Activated CD4-positive, alpha-beta T cell treated with anti-CD3 and anti-CD28 coated beads, Interleukin-2, amount 10 ng/mL, durations not matched to agents 7 days and 5 days (primary cell): ENCODE measurements at regions not wholly inside any gene's neighbourhood (a gene's known extent, or its start where the extent isn't known, plus 50 kb on each side); places are given as distances from the start of the nearest gene placed in this dataset.

Experiments used
- CTCF ChIA-PET: fragments of 350-600 bp; sonication (Branson Sonifier 250); formaldehyde crosslinking; loops from one replicate; lab custom pipeline; 2021; ENCODE audit warnings: antibody characterized with exemption; lab: Charles Lee
- POLR2A ChIA-PET: fragments of 350-600 bp; sonication (Branson Sonifier 250); formaldehyde crosslinking; loops from one replicate; lab custom pipeline; 2021; ENCODE audit warnings: antibody characterized with exemption; lab: Charles Lee
- DNase-seq: peaks from one replicate; pipeline ENCODE4 v3.0.0-alpha.2; 2020
- H3K27ac Mint-ChIP-seq: one replicate; pipeline ENCODE4 v1.8.0; 2021; ENCODE audit warnings: mild to moderate bottlenecking, moderate library complexity, mixed read lengths
- H3K27me3 Mint-ChIP-seq: one replicate; pipeline ENCODE4 v1.8.0; 2021; ENCODE audit warnings: mixed read lengths
- H3K36me3 Mint-ChIP-seq: one replicate; pipeline ENCODE4 v1.8.0; 2021; ENCODE audit warnings: low read depth, mixed read lengths
- H3K4me1 Mint-ChIP-seq: one replicate; pipeline ENCODE4 v1.8.0; 2021; ENCODE audit warnings: mixed read lengths
- H3K4me3 Mint-ChIP-seq: one replicate; pipeline ENCODE4 v1.8.0; 2021; ENCODE audit warnings: mild to moderate bottlenecking, moderate library complexity, mixed read lengths
- H3K9me3 Mint-ChIP-seq: one replicate; pipeline ENCODE4 v1.8.0; 2021; ENCODE audit warnings: mixed read lengths

DNA sequence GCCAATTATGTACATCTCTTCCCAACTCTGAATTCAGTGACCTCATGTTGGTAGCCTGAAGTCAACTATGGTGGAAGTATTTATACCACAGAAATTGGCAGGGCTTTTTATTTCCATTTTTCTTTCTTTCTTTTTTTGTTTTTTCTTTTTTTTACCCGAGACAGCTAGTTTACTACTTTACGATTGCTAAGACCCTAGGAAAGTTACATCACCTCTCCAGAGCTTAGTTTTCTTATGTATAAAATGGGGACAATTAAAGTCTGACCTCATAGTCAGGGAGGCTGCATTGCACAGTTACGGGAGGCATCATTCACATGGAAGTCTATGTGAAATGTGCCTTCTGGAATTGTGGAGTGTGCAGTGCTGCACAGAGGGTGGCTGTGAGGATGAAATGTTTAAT, 194.3 kb downstream of the MTX2 start:
- Mint-ChIP-seq H3K4me1 (no peaks in the 10 kb centered on the region), H3K9me3 (no peaks in the 10 kb centered on the region), H3K36me3 (no peaks in the 10 kb centered on the region), H3K27ac (no peak overlapping the region), H3K4me3 (no peak overlapping the region), H3K27me3 (peaks cover 57% of the 10 kb centered on the region)
- no peak for DNase-seq
- CTCF ChIA-PET = no interaction called here
- POLR2A ChIA-PET = no interaction called here

DNA sequence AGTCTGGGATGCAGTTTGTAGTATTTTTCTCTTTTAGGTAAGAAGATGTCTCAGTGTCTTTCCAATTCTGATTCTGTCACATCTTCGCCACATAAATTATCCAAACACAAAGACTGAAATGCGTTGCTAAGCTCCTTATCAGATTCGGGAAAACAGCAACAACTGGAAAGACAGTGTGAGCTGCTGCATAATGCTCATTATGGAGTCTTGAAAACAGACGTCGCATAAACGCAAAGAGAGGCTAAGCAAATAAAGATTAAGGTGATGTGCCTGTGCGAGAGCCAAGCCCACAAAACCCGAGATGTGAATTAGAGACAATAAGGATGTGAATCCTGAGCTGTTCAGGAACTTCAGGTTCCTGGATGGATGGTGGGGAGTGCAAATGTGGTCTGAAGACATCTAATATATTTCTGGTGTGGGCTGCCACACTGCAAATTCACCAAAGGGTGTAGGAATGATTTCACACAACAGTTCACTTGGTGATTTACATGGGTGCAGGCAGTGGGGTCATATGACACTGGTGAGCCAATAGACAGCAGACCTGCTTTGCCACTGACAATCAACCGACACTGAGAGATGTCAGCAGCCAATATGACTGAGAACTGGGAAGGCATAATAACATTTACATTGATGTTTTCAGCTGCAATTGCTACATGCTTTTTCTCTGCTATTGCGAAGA, 195.8 kb downstream of the MTX2 start:
- H3K27me3 Mint-ChIP-seq = peaks cover 45% of the 10 kb centered on the region
- H3K27ac Mint-ChIP-seq = no peak overlapping the region
- POLR2A ChIA-PET = no interaction called here
- no peaks in the 10 kb centered on the region for H3K36me3 Mint-ChIP-seq
- no peak overlapping the region for H3K4me3 Mint-ChIP-seq
- CTCF ChIA-PET = interaction anchor here (1.6 kb wide), 1 partner anchor 10 kb away, joined by 5 read pairs; no protein-coding TSS in a partner anchor
- no peaks in the 10 kb centered on the region for H3K4me1 Mint-ChIP-seq
- no peaks in the 10 kb centered on the region for H3K9me3 Mint-ChIP-seq
- DNase-seq = no peak

GRCh38 chr2:176466918-176467452, 197.7 kb downstream of the MTX2 start:
- no peak overlapping the region for H3K4me3 Mint-ChIP-seq
- no peak overlapping the region for H3K27ac Mint-ChIP-seq
- H3K9me3 Mint-ChIP-seq = no peaks in the 10 kb centered on the region
- H3K27me3 Mint-ChIP-seq = peaks cover 35% of the 10 kb centered on the region
- peaks cover 1% of the 10 kb centered on the region for H3K4me1 Mint-ChIP-seq
- DNase-seq = no peak
- H3K36me3 Mint-ChIP-seq = no peaks in the 10 kb centered on the region
- CTCF ChIA-PET = interaction anchor here (0.8 kb wide), 1 partner anchor 12 kb away, joined by 3 read pairs; no protein-coding TSS in a partner anchor
- POLR2A ChIA-PET = no interaction called here

DNA sequence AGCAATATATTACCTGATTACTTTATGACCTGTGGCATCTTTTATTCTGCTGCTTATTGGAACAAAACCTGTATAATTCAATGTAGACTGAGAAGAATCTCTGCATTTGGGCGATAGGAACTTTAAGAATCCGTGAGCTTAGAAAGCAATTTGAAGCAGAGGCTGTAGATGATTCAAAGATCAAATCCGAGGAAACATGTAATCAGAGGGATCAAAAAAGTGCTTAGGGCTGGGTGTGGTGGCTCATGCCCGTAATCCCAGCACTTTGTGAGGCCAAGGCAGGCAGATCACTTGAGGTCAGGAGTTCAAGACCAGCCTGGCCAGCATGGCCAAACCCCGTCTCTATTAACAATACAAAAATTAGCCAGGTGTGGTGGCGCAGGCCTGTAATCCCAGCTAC, 198.4 kb downstream of the MTX2 start:
- no peaks in the 10 kb centered on the region for H3K9me3 Mint-ChIP-seq
- peaks cover 6% of the 10 kb centered on the region for H3K4me1 Mint-ChIP-seq
- DNase-seq = no peak
- no peak overlapping the region for H3K27ac Mint-ChIP-seq
- H3K4me3 Mint-ChIP-seq = no peak overlapping the region
- peaks cover 30% of the 10 kb centered on the region for H3K27me3 Mint-ChIP-seq
- peaks cover 2% of the 10 kb centered on the region for H3K36me3 Mint-ChIP-seq
- CTCF ChIA-PET = no interaction called here
- POLR2A ChIA-PET = no interaction called here

GRCh38 chr2:176468457-176469113, 199.3 kb downstream of the MTX2 start:
- H3K36me3 Mint-ChIP-seq = peaks cover 3% of the 10 kb centered on the region
- ChIA-PET CTCF (no interaction called here), POLR2A (no interaction called here)
- DNase-seq = no peak
- no peaks in the 10 kb centered on the region for H3K9me3 Mint-ChIP-seq
- H3K27me3 Mint-ChIP-seq = peaks cover 25% of the 10 kb centered on the region
- peaks cover 13% of the 10 kb centered on the region for H3K4me1 Mint-ChIP-seq
- H3K4me3 Mint-ChIP-seq = no peak overlapping the region
- no peak overlapping the region for H3K27ac Mint-ChIP-seq

GRCh38 chr2:176470713-176471112, 201.5 kb downstream of the MTX2 start:
- peaks cover 3% of the 10 kb centered on the region for H3K36me3 Mint-ChIP-seq

GRCh38 chr2:176471949-176472348, 202.7 kb downstream of the MTX2 start:
- DNase-seq = no peak
- H3K4me1 Mint-ChIP-seq = peaks cover 17% of the 10 kb centered on the region
- H3K27me3 Mint-ChIP-seq = peaks cover 2% of the 10 kb centered on the region
- no peak overlapping the region for H3K27ac Mint-ChIP-seq
- ChIA-PET CTCF (no interaction called here), POLR2A (no interaction called here)
- no peak overlapping the region for H3K4me3 Mint-ChIP-seq
- no peaks in the 10 kb centered on the region for H3K9me3 Mint-ChIP-seq
- H3K36me3 Mint-ChIP-seq = peaks cover 3% of the 10 kb centered on the region

More at GRCh38 chr2:176470713-176471112, 201.5 kb downstream of the MTX2 start:
- no peaks in the 10 kb centered on the region for H3K9me3 Mint-ChIP-seq
- ChIA-PET POLR2A (no interaction called here), CTCF (no interaction called here)
- DNase-seq = no peak
- H3K4me1 Mint-ChIP-seq = peaks cover 17% of the 10 kb centered on the region
- peaks cover 10% of the 10 kb centered on the region for H3K27me3 Mint-ChIP-seq
- no peak overlapping the region for H3K4me3 Mint-ChIP-seq
- H3K27ac Mint-ChIP-seq = no peak overlapping the region

DNA sequence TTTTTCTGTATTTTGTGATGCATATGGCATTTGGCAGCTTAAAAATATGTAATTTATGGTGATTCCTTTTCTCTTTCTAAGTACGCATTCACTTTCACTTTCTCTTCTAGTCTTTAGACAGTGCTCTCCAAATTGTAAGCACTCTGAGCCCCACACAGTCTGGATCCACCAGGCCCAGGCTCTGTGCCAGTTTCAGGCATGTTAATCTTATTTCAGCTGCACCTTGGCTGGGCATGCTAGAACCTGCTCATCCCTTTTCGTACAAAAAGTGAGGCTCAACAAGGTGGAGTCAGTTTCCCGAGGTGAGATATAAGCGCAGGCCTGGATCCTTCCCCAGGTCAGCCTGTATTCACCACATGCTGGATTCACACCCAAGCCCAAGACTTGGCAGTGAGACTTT, 203.9 kb downstream of the MTX2 start:
- Mint-ChIP-seq H3K36me3 (peaks cover 3% of the 10 kb centered on the region), H3K4me1 (peaks cover 17% of the 10 kb centered on the region), H3K4me3 (peak overlapping the region; percentile 45), H3K27me3 (no peaks in the 10 kb centered on the region), H3K9me3 (no peaks in the 10 kb centered on the region), H3K27ac (peak overlapping the region; percentile 88)
- peak; percentile 24 for DNase-seq
- POLR2A ChIA-PET = no interaction called here
- CTCF ChIA-PET = interaction anchor here (0.8 to 1.4 kb wide), 5 partner anchors 18 to 304 kb away, joined by 3 to 4 read pairs (median 3); no protein-coding TSS in a partner anchor

DNA sequence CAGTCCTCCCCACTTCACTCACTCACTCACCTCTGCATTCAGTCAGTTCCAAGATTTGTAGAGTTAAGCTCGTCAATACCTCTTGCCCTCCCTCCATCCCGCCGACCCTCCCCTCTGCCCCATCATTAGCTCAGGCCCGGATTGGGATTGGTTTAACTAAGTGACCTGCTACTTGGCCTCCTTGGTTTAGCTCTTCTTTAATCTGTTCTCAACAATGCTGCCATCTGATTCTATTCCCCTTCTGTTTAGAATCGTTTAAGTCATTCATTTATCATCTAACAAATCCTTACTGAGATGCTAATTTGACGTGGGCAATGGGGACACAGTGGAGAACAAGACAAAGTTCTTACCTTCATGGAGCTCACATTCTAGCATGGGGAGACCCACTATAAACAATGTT, 204.6 kb downstream of the MTX2 start:
- Mint-ChIP-seq H3K27ac (peak overlapping the region; percentile 88), H3K36me3 (peaks cover 3% of the 10 kb centered on the region), H3K27me3 (no peaks in the 10 kb centered on the region), H3K9me3 (no peaks in the 10 kb centered on the region), H3K4me3 (no peak overlapping the region), H3K4me1 (peaks cover 17% of the 10 kb centered on the region)
- no peak for DNase-seq
- POLR2A ChIA-PET = no interaction called here
- CTCF ChIA-PET = interaction anchor here (0.9 to 1.4 kb wide), 4 partner anchors 19 to 305 kb away, joined by 3 read pairs; no protein-coding TSS in a partner anchor

DNA sequence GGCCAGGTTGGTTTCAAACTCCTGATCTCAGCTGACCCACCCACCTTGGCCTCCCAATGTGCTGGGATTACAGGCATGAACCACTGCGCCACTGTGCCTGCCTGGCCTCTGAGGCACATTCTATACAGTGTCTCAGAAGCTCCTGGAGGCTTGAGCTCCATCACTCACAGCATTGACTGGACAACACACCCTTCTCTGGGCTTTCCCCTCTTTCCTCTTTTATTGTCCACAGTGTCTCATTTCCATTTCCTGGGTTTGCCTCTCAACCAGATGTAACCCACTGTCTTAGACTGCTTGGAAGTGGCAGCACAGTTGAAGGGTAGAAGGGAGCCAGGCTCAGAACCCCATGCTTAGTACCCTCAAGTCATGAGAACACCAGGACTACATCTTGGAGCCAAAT, 208.1 kb downstream of the MTX2 start:
- CTCF ChIA-PET = interaction anchor here (1.6 kb wide), 1 partner anchor 22 kb away, joined by 3 read pairs; no protein-coding TSS in a partner anchor
- Mint-ChIP-seq H3K4me3 (no peak overlapping the region), H3K27me3 (peaks cover 10% of the 10 kb centered on the region), H3K36me3 (peaks cover 3% of the 10 kb centered on the region), H3K9me3 (no peaks in the 10 kb centered on the region), H3K4me1 (peaks cover 14% of the 10 kb centered on the region), H3K27ac (no peak overlapping the region)
- DNase-seq = no peak
- POLR2A ChIA-PET = no interaction called here

DNA sequence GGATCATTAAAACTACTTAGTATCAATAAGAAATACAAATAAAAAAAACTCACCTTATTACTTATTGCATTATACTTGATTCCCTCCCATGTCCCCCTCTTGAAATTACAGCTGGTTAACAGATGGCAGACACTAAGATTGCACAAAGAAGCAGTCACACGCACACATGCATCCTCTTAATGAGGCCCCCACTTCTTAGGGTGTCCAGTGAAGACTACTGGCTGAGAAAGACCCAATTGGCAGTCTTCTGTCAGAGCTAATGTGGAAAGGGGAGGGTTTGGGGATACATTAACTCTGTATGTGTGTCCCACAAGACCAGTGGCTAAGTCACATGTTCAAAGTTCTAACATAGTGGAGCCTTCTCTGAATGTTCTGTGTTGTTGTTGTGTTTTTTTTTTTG, 210.7 kb downstream of the MTX2 start:
- Mint-ChIP-seq H3K36me3 (no peaks in the 10 kb centered on the region), H3K4me3 (no peak overlapping the region), H3K27me3 (peaks cover 17% of the 10 kb centered on the region), H3K4me1 (no peaks in the 10 kb centered on the region), H3K27ac (no peak overlapping the region), H3K9me3 (no peaks in the 10 kb centered on the region)
- ChIA-PET CTCF (no interaction called here), POLR2A (no interaction called here)
- DNase-seq = no peak

GRCh38 chr2:176482107-176482506, 212.9 kb downstream of the MTX2 start:
- Mint-ChIP-seq H3K4me1 (no peaks in the 10 kb centered on the region), H3K27me3 (peaks cover 26% of the 10 kb centered on the region), H3K9me3 (no peaks in the 10 kb centered on the region), H3K4me3 (no peak overlapping the region), H3K27ac (no peak overlapping the region), H3K36me3 (no peaks in the 10 kb centered on the region)
- POLR2A ChIA-PET = no interaction called here
- CTCF ChIA-PET = no interaction called here
- DNase-seq = no peak

DNA sequence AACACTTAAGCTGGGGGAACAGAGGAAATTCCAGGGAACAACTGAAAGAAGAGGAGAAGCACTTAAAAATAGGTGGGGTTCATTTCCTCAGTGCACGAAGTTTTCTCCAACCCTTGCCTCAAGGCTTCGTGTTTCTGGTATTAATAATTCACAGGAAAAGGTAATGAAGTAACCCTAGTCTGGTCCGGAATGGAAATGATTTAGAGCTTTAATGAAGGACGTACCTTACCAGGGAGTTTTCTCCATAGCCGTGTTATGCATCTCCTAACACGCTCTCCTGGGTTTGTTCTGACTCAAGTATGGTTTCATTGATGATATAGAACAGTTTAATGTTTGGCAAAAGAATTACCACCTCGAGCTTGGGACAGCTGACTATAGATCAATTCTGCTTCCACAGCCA, 214.2 kb downstream of the MTX2 start:
- no peaks in the 10 kb centered on the region for H3K4me1 Mint-ChIP-seq
- DNase-seq = no peak
- POLR2A ChIA-PET = no interaction called here

More for the DNA sequence above, 214.2 kb downstream of the MTX2 start:
- Mint-ChIP-seq H3K27me3 (peaks cover 38% of the 10 kb centered on the region), H3K27ac (no peak overlapping the region), H3K4me3 (no peak overlapping the region), H3K9me3 (no peaks in the 10 kb centered on the region), H3K36me3 (no peaks in the 10 kb centered on the region)
- CTCF ChIA-PET = no interaction called here
